Stimulated activated CD4-positive, alpha-beta T cell treated with anti-CD3 and anti-CD28 coated beads, Interleukin-2, amount 100 ng/mL, for 4 hours (primary cell): ENCODE measurements at regions not wholly inside any gene's neighbourhood (a gene's known extent, or its start where the extent isn't known, plus 50 kb on each side); places are given as distances from the start of the nearest gene placed in this dataset.
"Not testable (repeated sequence)": the region's sequence is repeated elsewhere in the genome, so short reads cannot be mapped to it uniquely, and the experiment has no call there.

Source experiments
- DNase-seq: peaks from one replicate; pipeline ENCODE4 v3.0.0-alpha.2; 2020; ENCODE audit warnings: low read depth

- DNase-seq = no peak
Observed at GRCh38 chr15:62272290-62272689, 107.2 kb upstream of the C2CD4B start.

- DNase-seq = no peak
Observed at GRCh38 chr15:62275831-62276230, 110.7 kb upstream of the C2CD4B start.

- no peak for DNase-seq
Observed at GRCh38 chr15:62277816-62278394, 112.8 kb upstream of the C2CD4B start.

- DNase-seq = no peak
Observed at GRCh38 chr15:62278534-62278933, 113.4 kb upstream of the C2CD4B start.

DNA sequence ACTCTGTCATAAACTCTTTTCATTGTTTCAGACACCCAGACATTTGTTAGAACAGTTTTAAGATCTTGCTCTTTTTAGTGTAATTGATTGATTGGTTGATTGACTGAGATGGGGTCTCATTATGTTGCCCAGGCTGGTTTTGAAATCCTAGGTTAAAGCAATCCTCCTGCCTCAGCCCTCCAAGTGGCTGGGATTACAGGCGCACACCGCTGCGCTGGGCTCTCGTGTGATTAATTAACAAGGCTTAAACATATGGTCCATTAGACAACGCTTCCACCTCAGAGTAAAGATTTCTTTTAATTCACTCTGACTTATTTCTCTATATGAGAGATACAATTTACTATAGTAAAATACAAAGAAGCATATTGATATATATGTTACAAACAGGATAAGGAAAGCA is 114.0 kb upstream of the C2CD4B start:
- DNase-seq = no peak

- no peak for DNase-seq
Observed at GRCh38 chr15:62280625-62281024, 115.5 kb upstream of the C2CD4B start.

GRCh38 chr15:62281801-62282200 is 116.7 kb upstream of the C2CD4B start:
- not testable (repeated sequence) for DNase-seq

DNA sequence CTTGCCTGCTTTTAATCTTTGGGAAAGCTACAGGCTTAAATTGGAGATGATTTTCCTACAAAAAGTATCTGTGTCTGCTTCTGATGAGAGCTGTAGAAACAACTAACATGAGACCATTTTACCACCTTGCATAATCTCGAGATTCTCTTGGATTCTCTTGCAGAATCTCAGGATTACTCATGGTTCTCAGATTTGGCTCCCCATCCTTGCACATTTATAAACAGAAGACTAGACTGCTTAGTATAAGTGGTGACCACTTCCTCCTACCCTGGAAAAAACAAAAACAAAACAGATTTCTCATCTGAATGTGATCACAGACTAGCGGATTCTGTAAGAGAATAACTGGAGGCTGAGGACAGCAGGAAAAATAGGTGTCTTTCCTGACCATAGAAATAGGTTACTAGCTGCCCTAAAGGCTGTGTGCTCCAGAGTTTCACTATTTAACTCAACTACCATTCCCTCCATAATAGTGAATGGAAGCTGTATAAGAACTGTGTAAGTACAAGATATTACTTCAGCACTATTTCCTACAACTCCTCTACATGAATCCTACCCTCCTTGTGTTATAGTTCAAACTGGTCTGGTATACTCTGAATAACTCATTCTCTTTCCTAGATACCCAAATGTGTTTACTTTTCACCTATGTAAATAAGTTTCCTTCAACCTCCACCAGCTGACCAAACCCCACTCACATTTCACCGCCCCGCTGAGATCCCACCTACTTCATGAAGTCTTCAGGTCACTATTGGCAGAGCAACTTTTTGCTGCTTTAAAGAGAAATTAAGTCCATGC is 122.2 kb upstream of the C2CD4B start:
- no peak for DNase-seq

DNA sequence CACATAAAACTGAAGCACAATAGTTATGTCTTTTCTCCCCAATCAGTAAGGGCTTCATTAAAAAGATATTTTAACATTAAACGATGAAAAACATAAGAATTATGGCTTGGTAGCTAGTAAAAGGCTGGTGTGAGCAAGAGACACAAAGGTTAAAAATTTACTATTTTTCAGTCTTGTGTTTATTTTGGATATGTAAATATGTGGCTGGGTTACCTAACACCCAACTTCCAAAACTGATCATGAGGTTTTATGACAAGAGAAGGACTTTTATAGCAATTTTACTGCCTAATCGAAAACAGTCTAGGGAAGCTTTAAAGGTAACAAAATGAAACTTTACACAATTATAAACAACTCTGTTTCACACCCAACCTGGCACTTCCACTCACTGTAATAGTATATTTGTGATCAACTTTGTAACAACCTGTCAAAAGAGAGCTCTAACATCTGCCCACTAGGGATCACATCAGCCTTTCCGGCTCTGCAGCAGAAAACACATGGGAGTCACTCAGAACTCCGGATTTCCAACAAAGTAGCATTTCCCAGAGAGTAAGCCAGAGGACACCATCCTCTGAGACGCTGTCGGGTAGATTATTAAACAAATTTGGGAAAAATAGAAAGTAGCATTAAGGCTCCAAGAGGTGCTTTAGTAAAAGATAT is 123.4 kb upstream of the C2CD4B start:
- no peak for DNase-seq

- DNase-seq = no peak
Observed at GRCh38 chr15:62291262-62291661, 126.2 kb upstream of the C2CD4B start.

GRCh38 chr15:62296756-62297507 is 131.8 kb upstream of the C2CD4B start:
- DNase-seq = no peak

GRCh38 chr15:62297522-62297921 is 132.4 kb upstream of the C2CD4B start:
- no peak for DNase-seq

- no peak for DNase-seq
Observed at GRCh38 chr15:62297933-62298332, 132.8 kb upstream of the C2CD4B start.

DNA sequence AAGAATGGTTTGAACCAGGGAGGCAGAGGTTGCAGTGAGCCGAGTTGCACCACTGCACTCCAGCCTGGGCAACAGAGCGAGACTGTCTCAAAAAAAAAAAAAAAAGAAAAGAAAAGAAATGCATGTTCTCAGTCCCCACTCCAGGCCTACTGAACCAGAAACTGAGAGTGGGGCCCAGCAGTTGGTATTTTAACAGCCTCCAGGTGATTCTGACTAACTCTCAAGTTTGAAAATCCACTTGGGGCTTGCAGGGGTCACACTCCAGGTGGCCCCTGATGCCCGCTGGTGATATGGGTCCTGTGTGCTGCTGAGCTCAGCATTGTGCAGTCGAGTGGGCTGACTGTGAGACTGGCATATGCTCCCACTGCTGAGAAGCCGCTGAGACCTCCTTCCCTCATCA is 133.7 kb upstream of the C2CD4B start:
- no peak for DNase-seq

DNA sequence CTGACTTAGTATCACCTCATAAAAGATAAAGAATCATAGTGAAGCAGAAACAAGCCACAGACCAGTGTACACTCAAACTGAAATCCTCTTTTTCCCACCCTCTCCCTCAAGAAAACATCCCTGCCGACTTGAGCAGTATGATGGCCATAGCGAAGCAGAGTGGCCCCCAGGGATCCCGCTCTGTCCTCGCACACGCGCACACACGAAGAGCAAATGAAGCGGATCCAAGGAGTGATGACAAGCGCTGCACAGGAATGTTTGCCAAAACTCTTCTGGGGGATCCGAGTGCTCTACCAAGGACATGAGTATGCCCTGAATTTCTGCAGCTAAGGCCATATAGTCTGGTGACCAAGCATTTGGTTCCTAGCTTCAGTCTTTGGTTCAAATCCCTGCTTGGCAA is 134.5 kb upstream of the C2CD4B start:
- DNase-seq = no peak

DNA sequence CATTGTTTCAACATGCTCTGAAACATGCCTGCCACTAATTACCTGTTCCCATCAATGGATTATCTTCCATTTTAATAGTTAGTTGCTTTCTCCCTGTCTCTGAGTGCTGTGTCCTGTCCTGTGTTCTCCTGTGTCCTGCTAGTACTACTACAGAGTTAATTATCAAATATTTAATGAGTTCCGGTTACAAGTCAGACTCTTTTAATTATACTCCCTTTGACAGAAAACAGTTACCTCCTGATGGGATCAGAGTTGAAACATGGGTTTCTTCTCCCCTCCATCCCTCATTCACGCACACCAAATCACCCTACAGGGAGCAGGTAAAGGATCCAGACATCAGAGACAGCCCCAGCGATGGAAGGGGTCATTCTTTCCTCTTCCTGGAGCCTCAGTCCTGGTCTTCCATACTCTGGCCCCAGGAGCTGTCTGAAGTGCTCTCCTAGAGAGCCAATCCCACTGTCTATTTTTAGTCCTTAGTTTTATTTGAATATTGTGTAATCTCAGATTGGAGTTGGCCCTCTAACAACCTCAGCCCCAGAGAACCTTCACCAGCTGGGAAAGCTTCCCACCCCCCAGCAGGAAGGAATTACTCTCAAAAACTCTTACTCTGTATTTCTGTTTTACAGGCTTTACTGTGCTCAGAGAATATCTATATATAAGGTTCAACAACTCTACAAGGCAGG is 137.0 kb upstream of the C2CD4B start:
- no peak for DNase-seq

- no peak for DNase-seq
Observed at GRCh38 chr15:62306851-62307504, 141.9 kb upstream of the C2CD4B start.

DNA sequence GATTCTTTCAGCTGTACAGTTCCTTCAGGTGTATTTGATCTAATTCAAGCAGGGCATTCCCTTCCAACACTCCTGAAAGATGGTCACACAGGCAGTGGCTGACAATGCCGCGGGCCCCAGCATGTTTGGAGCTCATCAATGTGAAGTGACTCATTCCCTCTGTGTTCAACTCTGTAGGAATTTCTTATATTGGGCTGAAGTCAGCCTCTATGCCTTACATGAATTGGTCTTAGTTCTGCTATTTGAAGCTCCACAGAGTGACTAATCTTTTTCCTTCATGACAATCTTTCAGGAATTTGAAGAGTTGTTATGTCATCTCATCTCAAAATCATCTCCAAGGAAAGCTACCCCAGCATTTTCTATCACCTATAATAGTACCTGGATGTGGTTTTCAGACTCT is 142.5 kb upstream of the C2CD4B start:
- DNase-seq = no peak

- DNase-seq = no peak
Observed at GRCh38 chr15:62316413-62317060, 151.5 kb upstream of the C2CD4B start.

GRCh38 chr15:62320259-62320658 is 155.2 kb upstream of the C2CD4B start:
- DNase-seq = no peak

GRCh38 chr15:62323353-62323890 is 158.3 kb upstream of the C2CD4B start:
- DNase-seq = no peak
